Kidney (tissue), 13 donors: ENCODE measurements at regions not wholly inside any gene's neighbourhood (a gene's known extent, or its start where the extent isn't known, plus 50 kb on each side); places are given as distances from the start of the nearest gene placed in this dataset.
"Not testable (repeated sequence)": the region's sequence is repeated elsewhere in the genome, so short reads cannot be mapped to it uniquely, and the experiment has no call there.

Experiments
- DNase-seq, 5 donors: peaks; one replicate each; pipeline ENCODE4 v3.0.0-alpha.2; 2013 to 2020
- FAIRE-seq: peaks from 2 replicates; lab custom pipeline; 2012; peaks lifted over from hg19 to GRCh38; lab: Jason Lieb, UNC
- H3K27ac ChIP-seq, 2 donors: one replicate each; pipeline ENCODE4 v1.7.0; 2013; ENCODE audit warnings: low read depth in 2 of 2, low read length in 2 of 2, inconsistent platforms in 1 of 2
- H3K27me3 ChIP-seq: one replicate; pipeline ENCODE4 v1.7.1; 2013; ENCODE audit warnings: low read length, inconsistent platforms; ENCODE audit not compliant: control insufficient read depth, insufficient read depth
- H3K36me3 ChIP-seq, 3 donors: one replicate each; pipeline versions ENCODE4 v1.7.0 to v1.7.1; 2013; ENCODE audit warnings: low read length in 3 of 3, control low read depth in 1 of 3, inconsistent platforms in 1 of 3; ENCODE audit not compliant: insufficient read depth in 3 of 3, control insufficient read depth in 2 of 3
- H3K4me1 ChIP-seq, 3 donors: one replicate each; pipeline versions ENCODE4 v1.7.0 to v1.7.1; 2013; ENCODE audit warnings: low read length in 3 of 3, inconsistent platforms in 1 of 3, low read depth in 1 of 3; ENCODE audit not compliant: control insufficient read depth in 2 of 3, insufficient read depth in 2 of 3
- H3K4me3 ChIP-seq, 3 donors: one replicate each; pipeline versions ENCODE4 v1.7.0 to v1.8.1; 2013; ENCODE audit warnings: low read length in 3 of 3, control low read depth in 1 of 3, inconsistent platforms in 1 of 3
- H3K9ac ChIP-seq, 3 donors: one replicate each; pipeline versions ENCODE4 v1.7.0 to v1.7.1; 2013; ENCODE audit warnings: low read length in 3 of 3, control low read depth in 1 of 3, inconsistent platforms in 1 of 3
- H3K9me3 ChIP-seq, 3 donors: one replicate each; pipeline versions ENCODE4 v1.7.0 to v1.7.1; 2013; ENCODE audit warnings: low read length in 3 of 3, control low read depth in 1 of 3, inconsistent platforms in 1 of 3; ENCODE audit not compliant: control insufficient read depth in 2 of 3, insufficient read depth in 1 of 3
- intact Hi-C: fragments of 100-400 bp; cut with DNase I; formaldehyde crosslinking; loops from one replicate; pipeline ENCODE4 v1.11.1; 2022
- TF ChIP-seq, protein P1 (sequence below): IDR thresholded peaks from 3 replicates; pipeline ENCODE4 v1.5.1; 2012; ENCODE audit warnings: mild to moderate bottlenecking, moderate library complexity, borderline replicate concordance; ENCODE audit not compliant: insufficient read depth; ENCODE audit errors: extremely low read depth
- donor health status: control.
- donor health status: control.
- donor health status: control.
- donor health status: control.
- donor health status: control.
- donor health status: DM: yes; HTN: yes; CAD: no.
- donor health status: Normal renal cell carcinoma (clear cell type).

DNA sequence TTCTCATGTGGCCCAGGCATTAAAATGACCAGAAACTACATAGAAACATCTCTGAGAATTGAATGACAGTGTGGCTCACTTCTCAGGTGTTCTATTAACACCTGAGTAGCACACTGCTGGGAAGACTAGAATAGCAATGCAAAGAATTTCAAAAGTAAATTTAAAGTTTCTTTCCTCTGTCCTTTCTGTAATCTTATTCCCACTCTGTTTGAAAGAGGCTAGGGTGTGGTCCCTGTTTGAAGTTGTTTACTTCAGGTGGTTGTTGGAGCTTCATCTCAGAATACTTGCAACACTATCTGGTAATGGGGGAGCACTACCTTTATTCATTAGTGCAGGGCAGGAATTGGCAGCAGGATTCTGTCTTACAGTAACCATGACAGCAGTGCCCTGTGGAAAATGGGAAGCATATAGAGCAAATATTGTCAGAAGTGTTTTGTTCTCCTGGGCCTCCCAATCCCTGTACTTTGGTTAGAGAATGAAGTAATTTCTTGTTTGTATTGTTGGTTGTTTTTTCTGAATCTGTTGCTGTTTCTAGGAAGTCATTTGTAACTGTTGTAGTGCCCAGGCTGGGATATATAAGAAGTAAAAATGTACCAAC lies 1210.2 kb upstream of the ATXN8OS start:
- no peaks in the 10 kb centered on the region for H3K9me3 ChIP-seq
- TF ChIP-seq, protein P1, sequence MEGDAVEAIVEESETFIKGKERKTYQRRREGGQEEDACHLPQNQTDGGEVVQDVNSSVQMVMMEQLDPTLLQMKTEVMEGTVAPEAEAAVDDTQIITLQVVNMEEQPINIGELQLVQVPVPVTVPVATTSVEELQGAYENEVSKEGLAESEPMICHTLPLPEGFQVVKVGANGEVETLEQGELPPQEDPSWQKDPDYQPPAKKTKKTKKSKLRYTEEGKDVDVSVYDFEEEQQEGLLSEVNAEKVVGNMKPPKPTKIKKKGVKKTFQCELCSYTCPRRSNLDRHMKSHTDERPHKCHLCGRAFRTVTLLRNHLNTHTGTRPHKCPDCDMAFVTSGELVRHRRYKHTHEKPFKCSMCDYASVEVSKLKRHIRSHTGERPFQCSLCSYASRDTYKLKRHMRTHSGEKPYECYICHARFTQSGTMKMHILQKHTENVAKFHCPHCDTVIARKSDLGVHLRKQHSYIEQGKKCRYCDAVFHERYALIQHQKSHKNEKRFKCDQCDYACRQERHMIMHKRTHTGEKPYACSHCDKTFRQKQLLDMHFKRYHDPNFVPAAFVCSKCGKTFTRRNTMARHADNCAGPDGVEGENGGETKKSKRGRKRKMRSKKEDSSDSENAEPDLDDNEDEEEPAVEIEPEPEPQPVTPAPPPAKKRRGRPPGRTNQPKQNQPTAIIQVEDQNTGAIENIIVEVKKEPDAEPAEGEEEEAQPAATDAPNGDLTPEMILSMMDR, result no peak
- H3K36me3 ChIP-seq, result no peaks in the 10 kb centered on the region
- intact Hi-C loops, result no loop called here
- DNase-seq (no peak), FAIRE-seq (no peak)
- no peaks in the 10 kb centered on the region for H3K27me3 ChIP-seq
- H3K27ac ChIP-seq, result no peak overlapping the region
- H3K9ac ChIP-seq, result no peak overlapping the region
- no peak overlapping the region for H3K4me3 ChIP-seq
- no peaks in the 10 kb centered on the region for H3K4me1 ChIP-seq

DNA sequence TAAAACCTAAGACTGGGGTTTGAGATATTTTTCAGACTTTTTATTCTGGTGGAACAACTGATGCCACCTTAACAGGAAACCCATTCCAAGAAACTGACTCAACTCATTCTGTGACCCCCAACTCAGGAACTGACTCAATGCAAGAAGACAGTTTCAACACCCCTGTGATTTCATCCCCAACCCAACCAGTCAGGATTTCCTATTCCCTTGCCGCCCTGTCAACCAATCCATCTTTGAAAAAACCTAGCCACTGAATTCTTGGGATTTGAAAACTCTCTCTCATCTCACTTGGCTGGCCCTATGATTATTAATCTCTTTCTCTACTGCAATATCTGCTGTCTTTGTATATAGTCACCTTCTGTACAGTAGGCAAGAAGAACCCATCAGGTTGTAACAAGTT lies 1211.9 kb upstream of the ATXN8OS start:
- Histone ChIP-seq H3K4me3 (no peak overlapping the region), H3K27me3 (no peaks in the 10 kb centered on the region), H3K27ac (no peak overlapping the region), H3K4me1 (no peaks in the 10 kb centered on the region), H3K9ac (no peak overlapping the region), H3K9me3 (no peaks in the 10 kb centered on the region), H3K36me3 (no peaks in the 10 kb centered on the region)
- TF ChIP-seq, protein P1, result no peak
- DNase-seq, result no peak
- FAIRE-seq, result no peak
- intact Hi-C loops, result no loop called here

DNA sequence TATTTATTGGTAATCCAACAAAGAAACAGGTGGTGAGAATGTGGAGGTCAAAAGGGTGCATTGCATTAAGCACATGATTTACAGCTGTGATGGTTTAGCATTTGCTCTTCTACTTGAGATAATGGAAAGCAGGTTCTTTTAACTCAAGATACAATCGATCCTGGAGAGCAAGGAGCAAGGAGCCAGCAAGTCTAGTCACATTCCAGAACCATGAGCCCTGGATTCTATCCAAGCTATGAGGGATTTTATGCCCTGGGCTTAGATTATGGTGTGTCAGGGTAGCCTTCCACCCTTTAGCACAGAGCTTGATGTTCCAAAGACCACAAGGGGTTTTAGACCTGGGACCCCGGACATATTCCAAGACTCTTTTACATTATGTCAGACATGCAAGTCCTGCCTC lies 1213.9 kb upstream of the ATXN8OS start:
- H3K27me3 ChIP-seq, intact Hi-C loops, H3K36me3 ChIP-seq, H3K27ac ChIP-seq, FAIRE-seq, H3K4me3 ChIP-seq, H3K9ac ChIP-seq, H3K9me3 ChIP-seq, DNase-seq, H3K4me1 ChIP-seq: not testable (repeated sequence)

DNA sequence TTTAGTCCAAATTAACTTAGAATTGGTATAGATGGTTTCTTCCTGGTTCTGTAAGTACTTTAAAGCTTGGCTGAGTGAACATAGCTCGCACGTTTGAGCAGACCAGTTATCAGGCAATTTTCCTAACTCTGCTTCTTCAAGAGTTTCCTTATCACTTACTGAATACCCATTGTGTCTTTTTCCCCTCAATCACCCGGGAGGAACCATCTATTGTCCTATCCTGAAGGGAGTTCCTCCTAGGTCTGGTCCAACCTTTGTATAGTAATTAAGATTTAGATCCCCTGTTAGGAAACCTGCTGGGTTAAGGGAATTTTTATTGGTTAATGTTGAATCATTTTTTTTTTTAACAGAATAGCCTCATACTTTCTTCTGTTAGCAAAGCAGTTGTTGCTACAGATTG lies 1215.0 kb upstream of the ATXN8OS start:
- H3K9me3 ChIP-seq, intact Hi-C loops, H3K4me3 ChIP-seq, FAIRE-seq, DNase-seq, H3K27ac ChIP-seq, H3K4me1 ChIP-seq, H3K27me3 ChIP-seq, H3K9ac ChIP-seq, H3K36me3 ChIP-seq: not testable (repeated sequence)

GRCh38 chr13:68890101-68890500 lies 1217.5 kb upstream of the ATXN8OS start:
- H3K9me3 ChIP-seq, H3K4me3 ChIP-seq, FAIRE-seq, intact Hi-C loops, H3K4me1 ChIP-seq, H3K27me3 ChIP-seq, H3K36me3 ChIP-seq, DNase-seq, H3K9ac ChIP-seq, H3K27ac ChIP-seq: not testable (repeated sequence)
